ENCODE measurements at regions not wholly inside any gene's neighbourhood (a gene's known extent, or its start where the extent isn't known, plus 50 kb on each side); places are given as distances from the start of the nearest gene placed in this dataset.

GRCh38 chr5:67431191-67431590 is 234.6 kb upstream of the CD180 start:
- TF ChIP-seq SP1 (IDR thresholded peaks at IDR 0.05; ENCODE audit: low read depth, low read length) = no peak
- no peak for TF ChIP-seq CHD1 (IDR thresholded peaks at IDR 0.05; ENCODE audit: low read depth, low read length)
